ENCODE measurements at regions not wholly inside any gene's neighbourhood (a gene's known extent, or its start where the extent isn't known, plus 50 kb on each side); places are given as distances from the start of the nearest gene placed in this dataset.

DNA sequence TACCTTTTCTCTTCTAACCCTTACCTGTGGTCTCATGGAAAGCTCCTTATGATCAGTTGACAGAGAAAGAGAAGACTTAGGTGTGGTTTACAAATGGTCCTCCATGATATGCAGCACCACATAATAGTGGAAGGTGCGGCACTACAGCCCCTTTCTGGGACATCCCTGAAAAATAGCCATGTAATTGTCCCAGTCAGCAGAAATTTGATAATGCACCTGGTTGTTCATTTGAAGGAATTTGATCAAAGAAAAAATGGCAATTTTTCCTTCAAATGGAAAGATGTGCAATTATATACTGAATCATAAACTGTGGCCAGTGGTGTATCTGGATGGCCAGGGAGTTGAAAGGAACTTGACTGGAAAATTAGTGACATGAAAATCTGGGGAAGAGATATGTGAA lies 293.6 kb upstream of the PCDH20 start:
- no peaks in the 10 kb centered on the region for H3K36me3 ChIP-seq (replicated peaks; ENCODE audit: insufficient read depth, low read length)
- H3F3A ChIP-seq (ENCODE audit: insufficient read depth, low read length) = no peaks in the 10 kb centered on the region

DNA sequence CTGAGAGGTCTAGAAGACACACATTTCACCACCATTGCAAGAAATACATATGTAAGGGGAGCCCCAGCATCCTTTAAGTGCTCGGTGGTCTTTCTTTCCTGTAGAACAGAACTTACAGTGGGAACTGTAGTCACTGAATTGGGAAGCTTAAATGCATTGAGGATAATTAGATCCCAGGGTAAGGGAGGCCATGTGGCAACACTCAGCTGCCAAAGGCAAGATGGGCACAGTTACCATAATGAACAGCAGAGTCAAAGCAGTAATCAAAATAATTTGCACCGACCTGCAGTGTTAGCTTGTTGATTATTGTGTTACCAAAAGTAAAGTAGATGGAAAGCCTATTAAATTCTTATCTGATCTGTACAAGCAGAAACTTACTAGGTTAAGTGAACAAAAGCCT lies 291.2 kb upstream of the PCDH20 start:
- no peak overlapping the region for H3K4me3 ChIP-seq (ENCODE audit: low read length)
- no peaks in the 10 kb centered on the region for H3K9me2 ChIP-seq (replicated peaks; ENCODE audit: insufficient read depth, low read length)
- no peak overlapping the region for H3K4me2 ChIP-seq (ENCODE audit: low read depth, low read length)
- DNase-seq = no peak
- no peaks in the 10 kb centered on the region for H3K4me1 ChIP-seq (ENCODE audit: low read length)
- no peak overlapping the region for H3K9ac ChIP-seq (ENCODE audit: low read length)
- H3K9me3 ChIP-seq (replicated peaks; ENCODE audit: insufficient read depth, low read length) = no peaks in the 10 kb centered on the region
- H3K27me3 ChIP-seq (replicated peaks; ENCODE audit: insufficient read depth, low read length) = no peaks in the 10 kb centered on the region
- no peaks in the 10 kb centered on the region for H3K79me2 ChIP-seq (ENCODE audit: low read length)
- no peaks in the 10 kb centered on the region for H3F3A ChIP-seq (ENCODE audit: insufficient read depth, low read length)
- TF ChIP-seq, protein P1, sequence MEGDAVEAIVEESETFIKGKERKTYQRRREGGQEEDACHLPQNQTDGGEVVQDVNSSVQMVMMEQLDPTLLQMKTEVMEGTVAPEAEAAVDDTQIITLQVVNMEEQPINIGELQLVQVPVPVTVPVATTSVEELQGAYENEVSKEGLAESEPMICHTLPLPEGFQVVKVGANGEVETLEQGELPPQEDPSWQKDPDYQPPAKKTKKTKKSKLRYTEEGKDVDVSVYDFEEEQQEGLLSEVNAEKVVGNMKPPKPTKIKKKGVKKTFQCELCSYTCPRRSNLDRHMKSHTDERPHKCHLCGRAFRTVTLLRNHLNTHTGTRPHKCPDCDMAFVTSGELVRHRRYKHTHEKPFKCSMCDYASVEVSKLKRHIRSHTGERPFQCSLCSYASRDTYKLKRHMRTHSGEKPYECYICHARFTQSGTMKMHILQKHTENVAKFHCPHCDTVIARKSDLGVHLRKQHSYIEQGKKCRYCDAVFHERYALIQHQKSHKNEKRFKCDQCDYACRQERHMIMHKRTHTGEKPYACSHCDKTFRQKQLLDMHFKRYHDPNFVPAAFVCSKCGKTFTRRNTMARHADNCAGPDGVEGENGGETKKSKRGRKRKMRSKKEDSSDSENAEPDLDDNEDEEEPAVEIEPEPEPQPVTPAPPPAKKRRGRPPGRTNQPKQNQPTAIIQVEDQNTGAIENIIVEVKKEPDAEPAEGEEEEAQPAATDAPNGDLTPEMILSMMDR (IDR thresholded peaks at IDR 0.05; ENCODE audit: low read length) = no peak
- TF ChIP-seq EZH2 (optimal IDR thresholded peaks at IDR 0.05; ENCODE audit: low read depth, low read length) = no peak
- no peak overlapping the region for H2AFZ ChIP-seq (ENCODE audit: low read length)
- no peak overlapping the region for H3K27ac ChIP-seq (ENCODE audit: low read length)
- no peaks in the 10 kb centered on the region for H4K20me1 ChIP-seq (ENCODE audit: insufficient read depth, low read length)
- no peaks in the 10 kb centered on the region for H3K36me3 ChIP-seq (replicated peaks; ENCODE audit: insufficient read depth, low read length)

More for the DNA sequence above, 293.6 kb upstream of the PCDH20 start:
- Histone ChIP-seq H3K27ac (ENCODE audit: low read length) (no peak overlapping the region), H3K9me3 (replicated peaks; ENCODE audit: insufficient read depth, low read length) (no peaks in the 10 kb centered on the region), H3K79me2 (ENCODE audit: low read length) (no peaks in the 10 kb centered on the region), H4K20me1 (ENCODE audit: insufficient read depth, low read length) (no peaks in the 10 kb centered on the region), H3K9me2 (replicated peaks; ENCODE audit: insufficient read depth, low read length) (no peaks in the 10 kb centered on the region), H3K27me3 (replicated peaks; ENCODE audit: insufficient read depth, low read length) (no peaks in the 10 kb centered on the region), H3K4me3 (ENCODE audit: low read length) (no peak overlapping the region), H3K4me1 (ENCODE audit: low read length) (no peaks in the 10 kb centered on the region), H3K4me2 (ENCODE audit: low read depth, low read length) (no peak overlapping the region), H3K9ac (ENCODE audit: low read length) (no peak overlapping the region), H2AFZ (ENCODE audit: low read length) (no peak overlapping the region)
- DNase-seq = no peak
- TF ChIP-seq EZH2phosphoT487 (IDR thresholded peaks at IDR 0.05; ENCODE audit: low read length) (no peak), EZH2 (optimal IDR thresholded peaks at IDR 0.05; ENCODE audit: low read depth, low read length) (no peak)
- TF ChIP-seq, protein P1 (IDR thresholded peaks at IDR 0.05; ENCODE audit: low read length) = no peak

DNA sequence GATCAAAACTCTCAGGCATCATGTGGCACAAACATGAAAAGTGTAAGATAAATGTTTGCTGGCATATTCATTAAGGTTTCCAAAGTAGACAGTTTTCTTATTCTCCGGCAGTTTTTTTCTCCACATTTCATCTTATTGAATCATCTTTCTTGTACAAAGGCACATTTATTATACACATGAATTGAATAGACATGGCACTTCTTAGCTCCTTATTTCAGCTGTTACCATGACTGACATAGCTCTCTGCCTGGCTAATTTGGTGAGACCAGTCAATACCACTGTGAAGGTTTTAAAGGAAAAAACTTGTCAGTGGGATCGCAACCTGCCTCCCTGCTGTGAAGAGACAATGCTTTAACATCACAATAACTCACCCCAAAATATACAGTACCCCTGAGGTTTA lies 285.0 kb upstream of the PCDH20 start:
- Histone ChIP-seq H3K4me3 (ENCODE audit: low read length) (no peak overlapping the region), H3K9me2 (replicated peaks; ENCODE audit: insufficient read depth, low read length) (no peaks in the 10 kb centered on the region), H3K4me2 (ENCODE audit: low read depth, low read length) (no peak overlapping the region), H2AFZ (ENCODE audit: low read length) (no peak overlapping the region), H3K9me3 (replicated peaks; ENCODE audit: insufficient read depth, low read length) (no peaks in the 10 kb centered on the region), H3K36me3 (replicated peaks; ENCODE audit: insufficient read depth, low read length) (no peaks in the 10 kb centered on the region), H3K27me3 (replicated peaks; ENCODE audit: insufficient read depth, low read length) (no peaks in the 10 kb centered on the region), H3K4me1 (ENCODE audit: low read length) (no peaks in the 10 kb centered on the region), H4K20me1 (ENCODE audit: insufficient read depth, low read length) (no peaks in the 10 kb centered on the region), H3K27ac (ENCODE audit: low read length) (no peak overlapping the region), H3K79me2 (ENCODE audit: low read length) (no peaks in the 10 kb centered on the region), H3F3A (ENCODE audit: insufficient read depth, low read length) (no peaks in the 10 kb centered on the region), H3K9ac (ENCODE audit: low read length) (no peak overlapping the region)
- DNase-seq = no peak
- TF ChIP-seq EZH2phosphoT487 (IDR thresholded peaks at IDR 0.05; ENCODE audit: low read length) = no peak
- no peak for TF ChIP-seq EZH2 (optimal IDR thresholded peaks at IDR 0.05; ENCODE audit: low read depth, low read length)
- TF ChIP-seq, protein P1 (IDR thresholded peaks at IDR 0.05; ENCODE audit: low read length) = no peak

Measured in MM.1S (cell line).